ENCODE measurements at regions not wholly inside any gene's neighbourhood (a gene's known extent, or its start where the extent isn't known, plus 50 kb on each side); places are given as distances from the start of the nearest gene placed in this dataset.

DNA sequence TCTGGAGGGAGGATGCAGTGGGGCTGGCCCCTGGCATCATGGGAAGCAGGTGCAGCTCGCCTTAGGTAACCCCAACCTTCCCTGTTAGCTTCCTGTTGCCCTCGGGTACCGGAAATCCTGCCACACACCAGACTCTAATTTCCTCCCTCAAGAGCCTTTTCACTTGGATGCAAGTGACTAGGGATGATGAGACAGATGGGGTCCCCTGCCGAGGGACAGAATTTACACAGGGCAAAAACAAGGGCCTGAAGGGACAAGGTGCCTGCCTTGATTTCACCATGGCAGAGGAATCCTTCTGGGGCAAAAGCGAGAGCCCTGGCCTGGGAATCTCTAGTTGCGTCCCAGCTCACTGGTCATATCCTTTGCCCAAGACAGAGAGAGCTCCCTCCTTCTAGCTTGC is 263.1 kb downstream of the LOXHD1 start:
- TF ChIP-seq, protein P1, sequence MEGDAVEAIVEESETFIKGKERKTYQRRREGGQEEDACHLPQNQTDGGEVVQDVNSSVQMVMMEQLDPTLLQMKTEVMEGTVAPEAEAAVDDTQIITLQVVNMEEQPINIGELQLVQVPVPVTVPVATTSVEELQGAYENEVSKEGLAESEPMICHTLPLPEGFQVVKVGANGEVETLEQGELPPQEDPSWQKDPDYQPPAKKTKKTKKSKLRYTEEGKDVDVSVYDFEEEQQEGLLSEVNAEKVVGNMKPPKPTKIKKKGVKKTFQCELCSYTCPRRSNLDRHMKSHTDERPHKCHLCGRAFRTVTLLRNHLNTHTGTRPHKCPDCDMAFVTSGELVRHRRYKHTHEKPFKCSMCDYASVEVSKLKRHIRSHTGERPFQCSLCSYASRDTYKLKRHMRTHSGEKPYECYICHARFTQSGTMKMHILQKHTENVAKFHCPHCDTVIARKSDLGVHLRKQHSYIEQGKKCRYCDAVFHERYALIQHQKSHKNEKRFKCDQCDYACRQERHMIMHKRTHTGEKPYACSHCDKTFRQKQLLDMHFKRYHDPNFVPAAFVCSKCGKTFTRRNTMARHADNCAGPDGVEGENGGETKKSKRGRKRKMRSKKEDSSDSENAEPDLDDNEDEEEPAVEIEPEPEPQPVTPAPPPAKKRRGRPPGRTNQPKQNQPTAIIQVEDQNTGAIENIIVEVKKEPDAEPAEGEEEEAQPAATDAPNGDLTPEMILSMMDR (IDR thresholded peaks at IDR 0.05): no peak
- TF ChIP-seq EP300 (IDR thresholded peaks at IDR 0.05) (no peak), POLR2A (IDR thresholded peaks at IDR 0.05) (no peak)

Measured in tibial nerve (tissue), 4 donors.